ENCODE measurements at regions not wholly inside any gene's neighbourhood (a gene's known extent, or its start where the extent isn't known, plus 50 kb on each side); places are given as distances from the start of the nearest gene placed in this dataset.

- no peaks in the 10 kb centered on the region for H3K4me1 ChIP-seq
- no peak for ATAC-seq
- no peaks in the 10 kb centered on the region for H3K36me3 ChIP-seq (ENCODE audit: insufficient read depth in 1 of 2, low read depth in 1 of 2)
- intact Hi-C loops (cut with DNase I), result loop anchor here in 1 of 2 donors (10.0 kb wide), 1 partner anchor 61 kb away; no protein-coding TSS in a partner anchor
- H3K9me3 ChIP-seq, result no peaks in the 10 kb centered on the region
- H3K27ac ChIP-seq, result no peak overlapping the region
- TF ChIP-seq CTCF (IDR thresholded peaks at IDR 0.05), result no peak
- H3K27me3 ChIP-seq (ENCODE audit: insufficient read depth in 3 of 3, low read length in 2 of 3), result no peaks in the 10 kb centered on the region
- H3K4me3 ChIP-seq, result no peak overlapping the region
- WGBS, 3 donors, result 26 to 34% (median 27%) methylated on average over 14 of the region's 14 CpGs
- no peak for DNase-seq
Observed at GRCh38 chr9:26656003-26656870, 236.4 kb downstream of the CAAP1 start.

- intact Hi-C loops (cut with DNase I), result loop anchor here in 1 of 2 donors (10.0 kb wide), 1 partner anchor 60 kb away; no protein-coding TSS in a partner anchor
- WGBS, 3 donors, result 48 to 68% (median 52%) methylated on average over 6 of the region's 6 CpGs
Observed at GRCh38 chr9:26655166-26655565, 237.4 kb downstream of the CAAP1 start.

GRCh38 chr9:26650325-26650724 lies 242.3 kb downstream of the CAAP1 start:
- intact Hi-C loops (cut with DNase I), result loop anchor here in 1 of 2 donors (10.0 kb wide), 1 partner anchor 56 kb away; no protein-coding TSS in a partner anchor
- Histone ChIP-seq H3K27me3 (ENCODE audit: insufficient read depth in 3 of 3, low read length in 2 of 3) (no peaks in the 10 kb centered on the region), H3K27ac (no peak overlapping the region), H3K4me1 (no peaks in the 10 kb centered on the region), H3K36me3 (ENCODE audit: insufficient read depth in 1 of 2, low read depth in 1 of 2) (no peaks in the 10 kb centered on the region), H3K9me3 (no peaks in the 10 kb centered on the region), H3K4me3 (no peak overlapping the region)
- ATAC-seq (no peak), DNase-seq (no peak)
- TF ChIP-seq CTCF (IDR thresholded peaks at IDR 0.05), result no peak

More at GRCh38 chr9:26655166-26655565, 237.4 kb downstream of the CAAP1 start:
- no peaks in the 10 kb centered on the region for H3K36me3 ChIP-seq (ENCODE audit: insufficient read depth in 1 of 2, low read depth in 1 of 2)
- no peaks in the 10 kb centered on the region for H3K9me3 ChIP-seq
- DNase-seq, result no peak
- TF ChIP-seq CTCF (IDR thresholded peaks at IDR 0.05), result no peak
- H3K4me1 ChIP-seq, result no peaks in the 10 kb centered on the region
- no peak overlapping the region for H3K27ac ChIP-seq
- no peak for ATAC-seq
- no peaks in the 10 kb centered on the region for H3K27me3 ChIP-seq (ENCODE audit: insufficient read depth in 3 of 3, low read length in 2 of 3)
- no peak overlapping the region for H3K4me3 ChIP-seq

- no peak for TF ChIP-seq CTCF (IDR thresholded peaks at IDR 0.05)
- ATAC-seq, result no peak
- Histone ChIP-seq H3K27ac (no peak overlapping the region), H3K4me1 (no peaks in the 10 kb centered on the region), H3K4me3 (no peak overlapping the region), H3K36me3 (ENCODE audit: insufficient read depth in 1 of 2, low read depth in 1 of 2) (no peaks in the 10 kb centered on the region), H3K27me3 (ENCODE audit: insufficient read depth in 3 of 3, low read length in 2 of 3) (no peaks in the 10 kb centered on the region), H3K9me3 (no peaks in the 10 kb centered on the region)
- 73 to 81% (median 74%) methylated on average over 4 of the region's 4 CpGs for WGBS, 3 donors
- DNase-seq, result no peak
- intact Hi-C loops (cut with DNase I), result no loop called here
Observed at GRCh38 chr9:26643826-26644225, 248.8 kb downstream of the CAAP1 start.

All from psoas muscle (tissue), 7 donors.